Urinary bladder (tissue), 4 donors: ENCODE measurements at regions not wholly inside any gene's neighbourhood (a gene's known extent, or its start where the extent isn't known, plus 50 kb on each side); places are given as distances from the start of the nearest gene placed in this dataset. TPM values are rescaled to one million over a fixed set of nuclear protein-coding genes. Genes with fewer than 3 reads are reported as not detected.
A peak's percentile ranks its signal among the peaks of the same experiment; 100 is the strongest.

Experiments used
- DNase-seq: peaks from one replicate; pipeline ENCODE4 v3.0.0-alpha.2; 2015; ENCODE audit errors: extremely low spot score
- H3K27ac ChIP-seq: one replicate; pipeline ENCODE4 v1.5.1; 2013; ENCODE audit warnings: low read depth, mild to moderate bottlenecking, moderate library complexity
- H3K36me3 ChIP-seq: one replicate; pipeline ENCODE4 v1.6.1; 2013; ENCODE audit warnings: mild to moderate bottlenecking, moderate library complexity; ENCODE audit not compliant: insufficient read depth
- H3K4me1 ChIP-seq: one replicate; pipeline ENCODE4 v1.6.1; 2013; ENCODE audit warnings: mild to moderate bottlenecking, moderate library complexity; ENCODE audit not compliant: insufficient read depth
- H3K4me3 ChIP-seq: one replicate; pipeline ENCODE4 v1.5.1; 2013; ENCODE audit warnings: low read depth, low read length
- WGBS: extraction: QIAGEN DNeasy Blood & Tissue Kit; methylation state at CpG from one replicate; pipeline ENCODE4 v1.1.7; 2013; 5-methylcytosine and 5-hydroxymethylcytosine counted together
- small RNA-seq: library from RNA; depleted of rRNA; stranded (forward); fragments of <200 nt; gene quantifications from one replicate; pipeline ENCODE3, GENCODE V24; 2014
- donor health status: healthy with polysubstance abuse.
- donor health status: healthy.

DNA sequence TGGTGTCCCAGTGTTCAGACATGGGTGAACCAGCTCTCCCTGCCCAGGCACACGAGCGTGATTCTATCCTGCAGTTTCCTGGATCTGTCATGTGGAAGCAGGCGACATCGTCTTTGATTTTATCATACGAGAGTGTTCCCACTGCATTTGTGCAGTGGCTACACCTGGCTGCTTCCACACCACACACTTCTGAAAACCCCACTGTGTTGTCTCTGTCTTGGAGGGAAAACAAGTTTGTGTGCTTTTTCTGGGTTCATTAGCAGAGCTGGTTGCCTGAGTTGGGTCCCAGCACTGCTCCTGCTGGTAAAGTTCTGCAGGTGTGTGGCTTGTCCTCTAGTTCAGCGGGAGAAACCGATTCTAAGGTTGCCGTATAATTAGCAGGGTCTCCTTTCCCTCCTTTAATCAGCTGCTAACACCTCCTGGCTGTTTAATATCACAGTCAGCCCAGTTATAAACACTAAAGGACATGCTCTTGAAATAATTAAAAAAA lies 58.5 kb upstream of the TWIST2 start:
- no peak for DNase-seq
- no peaks in the 10 kb centered on the region for H3K36me3 ChIP-seq
- H3K4me3 ChIP-seq = no peak overlapping the region
- H3K4me1 ChIP-seq = no peaks in the 10 kb centered on the region
- 84% methylated on average over 8 of the region's 8 CpGs for WGBS
- H3K27ac ChIP-seq = no peak overlapping the region

DNA sequence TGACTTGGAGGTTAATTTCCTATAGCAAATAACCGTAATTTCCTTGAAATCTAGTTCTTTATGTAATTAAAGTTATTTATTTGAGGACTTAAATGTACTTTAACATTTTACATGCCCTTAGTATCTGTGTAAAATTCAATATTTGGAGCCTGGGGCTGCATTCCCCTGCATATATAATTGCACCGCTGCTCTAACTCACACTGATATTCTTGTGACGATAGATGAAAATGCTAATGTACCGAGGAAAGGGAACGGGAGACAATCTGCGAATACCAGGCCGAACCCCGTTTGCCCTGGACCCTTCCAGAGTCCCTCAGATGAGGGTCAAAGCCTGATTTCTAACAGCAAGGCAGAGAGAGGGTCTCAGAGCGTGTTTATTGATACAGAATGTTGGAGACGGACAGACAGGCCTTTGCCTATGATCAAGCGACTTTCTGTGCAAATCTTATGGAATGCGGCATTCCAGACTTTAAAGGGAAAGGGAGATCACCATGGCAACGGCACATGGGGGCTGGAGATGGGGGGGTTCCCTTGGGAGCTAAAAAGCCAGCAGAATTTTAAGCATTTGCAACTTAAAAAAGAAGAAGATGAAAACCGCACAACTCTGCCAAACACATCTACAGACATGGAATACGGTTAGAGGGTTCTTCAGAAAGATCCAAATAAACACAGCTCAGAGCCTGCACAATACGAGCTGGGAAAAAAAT lies 57.6 kb upstream of the TWIST2 start:
- Histone ChIP-seq H3K27ac (no peak overlapping the region), H3K4me3 (no peak overlapping the region), H3K4me1 (no peaks in the 10 kb centered on the region), H3K36me3 (no peaks in the 10 kb centered on the region)
- 71% methylated on average over 16 of the region's 16 CpGs for WGBS
- no peak for DNase-seq

DNA sequence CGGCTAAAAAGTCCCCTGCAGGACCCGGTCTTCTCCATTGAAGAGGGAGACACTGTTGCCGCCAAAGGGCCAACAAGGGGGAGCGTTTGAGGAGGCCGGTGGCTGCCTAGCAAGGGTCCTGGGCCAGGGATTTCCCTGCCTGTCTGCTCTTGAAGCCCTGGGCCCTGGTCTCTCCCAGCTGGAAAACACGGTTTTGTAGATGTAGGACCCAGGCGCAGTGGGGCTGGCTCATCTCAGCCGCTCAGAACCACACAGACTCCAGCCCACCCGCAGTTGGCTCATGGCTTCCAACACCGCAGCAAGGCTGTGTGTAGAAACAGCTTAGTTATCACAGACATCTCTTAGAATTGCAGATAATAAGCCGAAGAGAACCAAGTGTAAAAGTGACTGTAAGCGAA lies 57.1 kb upstream of the TWIST2 start:
- no peak overlapping the region for H3K27ac ChIP-seq
- 52% methylated on average over 12 of the region's 12 CpGs for WGBS
- no peak overlapping the region for H3K4me3 ChIP-seq
- no peak for DNase-seq
- no peaks in the 10 kb centered on the region for H3K4me1 ChIP-seq
- H3K36me3 ChIP-seq = no peaks in the 10 kb centered on the region

GRCh38 chr2:238791354-238791753 lies 56.5 kb upstream of the TWIST2 start:
- Histone ChIP-seq H3K4me3 (no peak overlapping the region), H3K4me1 (no peaks in the 10 kb centered on the region), H3K27ac (peak overlapping the region; percentile 48), H3K36me3 (no peaks in the 10 kb centered on the region)
- no peak for DNase-seq
- WGBS = 47% methylated on average over 14 of the region's 14 CpGs

DNA sequence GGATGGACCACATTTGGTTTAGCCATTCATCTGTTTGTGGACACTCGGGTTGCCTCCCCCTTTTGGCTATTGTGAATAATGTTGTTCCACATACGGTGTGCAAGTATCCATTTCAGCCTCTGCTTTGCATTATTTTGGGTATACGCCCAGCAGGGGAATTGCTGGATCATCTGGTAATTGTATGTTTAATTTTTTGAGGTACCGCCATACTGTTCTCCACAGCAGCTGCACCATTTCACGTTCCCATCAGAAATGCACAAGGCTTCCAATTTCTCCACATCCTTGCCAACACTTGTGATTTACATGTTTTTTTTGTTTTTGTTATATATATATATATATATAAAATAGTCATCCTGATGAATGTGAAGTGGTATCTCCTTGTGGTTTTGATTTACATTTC lies 54.6 kb upstream of the TWIST2 start:
- no peaks in the 10 kb centered on the region for H3K36me3 ChIP-seq
- 79% methylated on average over 5 of the region's 5 CpGs for WGBS

DNA sequence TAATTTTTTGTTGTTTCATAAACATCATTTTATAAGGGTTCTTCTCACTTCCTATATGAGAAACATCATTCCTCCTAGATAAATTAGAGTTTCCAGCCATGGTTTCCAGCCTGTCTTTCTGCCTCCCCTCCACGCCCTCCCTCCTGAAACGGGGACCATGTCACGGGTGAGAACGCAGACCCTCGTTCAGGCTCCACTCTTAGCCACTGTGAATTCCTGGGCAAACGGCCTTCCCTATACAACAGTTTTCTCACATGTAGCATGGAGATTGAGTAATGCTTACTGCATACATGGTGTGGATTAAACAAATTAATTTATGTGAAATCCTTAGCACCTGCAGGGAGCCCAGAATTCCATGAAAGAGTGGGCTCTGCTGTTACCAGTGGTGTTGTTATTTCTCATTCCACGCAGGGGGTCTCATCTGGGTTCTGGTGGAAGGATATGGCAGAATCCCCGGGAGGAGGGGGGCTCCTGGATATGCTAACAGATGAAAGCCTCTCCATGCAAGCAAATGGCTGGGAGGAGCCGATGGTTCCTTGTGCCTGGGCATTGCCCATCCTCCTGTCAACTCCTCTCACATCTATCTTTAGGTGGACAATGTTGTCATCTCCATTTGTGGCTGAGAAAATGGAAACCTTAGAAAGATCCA lies 54.0 kb upstream of the TWIST2 start:
- DNase-seq = no peak
- no peaks in the 10 kb centered on the region for H3K4me1 ChIP-seq
- no peaks in the 10 kb centered on the region for H3K36me3 ChIP-seq
- 84% methylated on average over 9 of the region's 9 CpGs for whole genome bisulfite sequencing
- H3K4me3 ChIP-seq = no peak overlapping the region
- H3K27ac ChIP-seq = no peak overlapping the region

More for the DNA sequence above, 54.6 kb upstream of the TWIST2 start:
- Histone ChIP-seq H3K27ac (no peak overlapping the region), H3K4me3 (no peak overlapping the region), H3K4me1 (no peaks in the 10 kb centered on the region)
- DNase-seq = no peak

GRCh38 chr2:238796223-238796885 lies 51.5 kb upstream of the TWIST2 start:
- no peak for DNase-seq

GRCh38 chr2:238797537-238797936 lies 50.3 kb upstream of the TWIST2 start:
- no peaks in the 10 kb centered on the region for H3K4me1 ChIP-seq
- no peak for DNase-seq
- H3K27ac ChIP-seq = no peak overlapping the region
- no peaks in the 10 kb centered on the region for H3K36me3 ChIP-seq
- WGBS = 97% methylated on average over 8 of the region's 8 CpGs
- H3K4me3 ChIP-seq = no peak overlapping the region

More at GRCh38 chr2:238796223-238796885, 51.5 kb upstream of the TWIST2 start:
- no peak overlapping the region for H3K27ac ChIP-seq
- no peaks in the 10 kb centered on the region for H3K36me3 ChIP-seq
- no peak overlapping the region for H3K4me3 ChIP-seq
- no peaks in the 10 kb centered on the region for H3K4me1 ChIP-seq
- WGBS = 88% methylated on average over 16 of the region's 16 CpGs

Small RNA genes lying in the stretch of these regions (small RNA-seq; reads per million reads assigned to genes)
- gene AC113618.1 = not detected
